Erythroblast (primary cell): ENCODE measurements at regions not wholly inside any gene's neighbourhood (a gene's known extent, or its start where the extent isn't known, plus 50 kb on each side); places are given as distances from the start of the nearest gene placed in this dataset.

Source experiments
- GATA1 ChIP-seq: IDR thresholded peaks from 2 replicates; pipeline ENCODE4 v1.6.1; 2011; ENCODE audit warnings: low read depth, mild to moderate bottlenecking, control low read depth, low read length, moderate library complexity
- POLR2A ChIP-seq: IDR thresholded peaks from 2 replicates; pipeline ENCODE4 v1.6.1; 2011; ENCODE audit warnings: mild to moderate bottlenecking, low read length

DNA sequence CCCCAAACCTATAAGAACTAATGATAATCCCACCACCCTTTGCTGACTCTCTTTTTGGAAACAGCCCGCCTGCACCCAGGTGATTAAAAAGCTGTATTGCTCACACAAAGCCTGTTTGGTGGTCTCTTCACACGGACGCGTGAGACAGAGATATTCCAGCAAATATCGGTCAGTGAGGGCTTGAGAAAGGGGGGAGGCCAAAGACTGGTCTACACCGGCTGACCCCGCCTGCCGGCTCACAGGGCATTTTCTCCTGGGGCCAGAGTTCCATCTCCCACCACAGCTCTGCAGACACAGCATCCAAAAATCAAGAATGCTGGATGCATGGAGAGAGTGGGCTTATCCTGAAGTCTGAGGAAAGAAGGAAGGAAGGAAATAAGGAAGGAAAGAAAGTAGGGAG is 176.0 kb downstream of the SHOX start:
- TF ChIP-seq POLR2A (no peak), GATA1 (no peak)
